ENCODE measurements at regions not wholly inside any gene's neighbourhood (a gene's known extent, or its start where the extent isn't known, plus 50 kb on each side); places are given as distances from the start of the nearest gene placed in this dataset.
"Not testable (repeated sequence)": the region's sequence is repeated elsewhere in the genome, so short reads cannot be mapped to it uniquely, and the experiment has no call there.

- DNase-seq: no peak
These were observed 391.4 kb upstream of the DPH6 start for GRCh38 chr15:35937380-35937779.

- no peak for DNase-seq
These were observed 399.1 kb upstream of the DPH6 start for GRCh38 chr15:35944945-35945585.

- DNase-seq: no peak
These were observed 407.5 kb upstream of the DPH6 start for GRCh38 chr15:35953424-35953823.

GRCh38 chr15:35956056-35956455, 410.1 kb upstream of the DPH6 start:
- peak; percentile 64 for DNase-seq

- DNase-seq: peak; percentile 97
These were observed 412.1 kb upstream of the DPH6 start for GRCh38 chr15:35958021-35958420.

GRCh38 chr15:35958975-35959374, 413.0 kb upstream of the DPH6 start:
- peak; percentile 33 for DNase-seq

- DNase-seq: no peak
These were observed 417.4 kb upstream of the DPH6 start for GRCh38 chr15:35963326-35963725.

GRCh38 chr15:35966781-35967180, 420.8 kb upstream of the DPH6 start:
- peak; percentile 57 for DNase-seq

- DNase-seq: not testable (repeated sequence)
These were observed 422.0 kb upstream of the DPH6 start for GRCh38 chr15:35967968-35968367.

- DNase-seq: no peak
These were observed 427.1 kb upstream of the DPH6 start for GRCh38 chr15:35973029-35973428.

GRCh38 chr15:35974052-35974451, 428.1 kb upstream of the DPH6 start:
- no peak for DNase-seq

GRCh38 chr15:35975941-35976340, 430.0 kb upstream of the DPH6 start:
- DNase-seq: no peak

GRCh38 chr15:35979608-35980007, 433.6 kb upstream of the DPH6 start:
- DNase-seq: no peak

- DNase-seq: no peak
These were observed 434.8 kb upstream of the DPH6 start for GRCh38 chr15:35980719-35981118.

- DNase-seq: peak; percentile 22
These were observed 440.3 kb upstream of the DPH6 start for GRCh38 chr15:35986191-35986721.

GRCh38 chr15:35987056-35987455, 441.1 kb upstream of the DPH6 start:
- DNase-seq: no peak

- DNase-seq: no peak
These were observed 445.4 kb upstream of the DPH6 start for GRCh38 chr15:35991386-35991785.

- DNase-seq: no peak
These were observed 446.8 kb upstream of the DPH6 start for GRCh38 chr15:35992791-35993190.

GRCh38 chr15:35993196-35993595, 447.2 kb upstream of the DPH6 start:
- DNase-seq: no peak

- no peak for DNase-seq
These were observed 448.9 kb upstream of the DPH6 start for GRCh38 chr15:35994876-35995275.

- no peak for DNase-seq
These were observed 453.0 kb upstream of the DPH6 start for GRCh38 chr15:35998663-35999602.

GRCh38 chr15:36004891-36005490, 459.0 kb upstream of the DPH6 start:
- no peak for DNase-seq

- peak; percentile 23 for DNase-seq
These were observed 459.6 kb upstream of the DPH6 start for GRCh38 chr15:36005542-36005941.

GRCh38 chr15:36007699-36008098, 461.7 kb upstream of the DPH6 start:
- DNase-seq: no peak

Data from NCI-H82 (cell line).